Activated CD4-positive, alpha-beta T cell treated with anti-CD3 and anti-CD28 coated beads, Interleukin-2, amount 10 ng/mL, durations not matched to agents 7 days and 5 days (primary cell): ENCODE measurements at regions not wholly inside any gene's neighbourhood (a gene's known extent, or its start where the extent isn't known, plus 50 kb on each side); places are given as distances from the start of the nearest gene placed in this dataset.
"Not testable (repeated sequence)": the region's sequence is repeated elsewhere in the genome, so short reads cannot be mapped to it uniquely, and the experiment has no call there.

Experiments
- CTCF ChIA-PET: fragments of 350-600 bp; sonication (Branson Sonifier 250); formaldehyde crosslinking; loops from one replicate; lab custom pipeline; 2021; ENCODE audit warnings: antibody characterized with exemption; lab: Charles Lee
- POLR2A ChIA-PET: fragments of 350-600 bp; sonication (Branson Sonifier 250); formaldehyde crosslinking; loops from one replicate; lab custom pipeline; 2021; ENCODE audit warnings: antibody characterized with exemption; lab: Charles Lee
- DNase-seq: peaks from one replicate; pipeline ENCODE4 v3.0.0-alpha.2; 2020
- H3K27ac Mint-ChIP-seq: one replicate; pipeline ENCODE4 v1.8.0; 2021; ENCODE audit warnings: mild to moderate bottlenecking, moderate library complexity, mixed read lengths
- H3K27me3 Mint-ChIP-seq: one replicate; pipeline ENCODE4 v1.8.0; 2021; ENCODE audit warnings: mixed read lengths
- H3K36me3 Mint-ChIP-seq: one replicate; pipeline ENCODE4 v1.8.0; 2021; ENCODE audit warnings: low read depth, mixed read lengths
- H3K4me1 Mint-ChIP-seq: one replicate; pipeline ENCODE4 v1.8.0; 2021; ENCODE audit warnings: mixed read lengths
- H3K4me3 Mint-ChIP-seq: one replicate; pipeline ENCODE4 v1.8.0; 2021; ENCODE audit warnings: mild to moderate bottlenecking, moderate library complexity, mixed read lengths
- H3K9me3 Mint-ChIP-seq: one replicate; pipeline ENCODE4 v1.8.0; 2021; ENCODE audit warnings: mixed read lengths

GRCh38 chr16:29145486-29146225 lies 160.8 kb downstream of the LAT start:
- peak overlapping the region; percentile 76 for H3K27ac Mint-ChIP-seq
- H3K27me3 Mint-ChIP-seq, DNase-seq, POLR2A ChIA-PET, CTCF ChIA-PET, H3K9me3 Mint-ChIP-seq, H3K4me3 Mint-ChIP-seq: not testable (repeated sequence)
- H3K4me1 Mint-ChIP-seq = peaks cover 53% of the 10 kb centered on the region
- H3K36me3 Mint-ChIP-seq = peaks cover 39% of the 10 kb centered on the region

GRCh38 chr16:29145086-29145485 lies 160.2 kb downstream of the LAT start:
- peaks cover 34% of the 10 kb centered on the region for H3K36me3 Mint-ChIP-seq
- H3K4me3 Mint-ChIP-seq, POLR2A ChIA-PET, H3K27me3 Mint-ChIP-seq, DNase-seq, CTCF ChIA-PET, H3K9me3 Mint-ChIP-seq: not testable (repeated sequence)
- H3K27ac Mint-ChIP-seq = peak overlapping the region; percentile 76
- peaks cover 48% of the 10 kb centered on the region for H3K4me1 Mint-ChIP-seq

- Mint-ChIP-seq H3K4me1 (peaks cover 43% of the 10 kb centered on the region), H3K36me3 (peaks cover 31% of the 10 kb centered on the region)
- CTCF ChIA-PET, H3K4me3 Mint-ChIP-seq, POLR2A ChIA-PET, H3K27ac Mint-ChIP-seq, DNase-seq, H3K27me3 Mint-ChIP-seq, H3K9me3 Mint-ChIP-seq: not testable (repeated sequence)
These were observed 159.8 kb downstream of the LAT start for GRCh38 chr16:29144669-29145062.

GRCh38 chr16:29143739-29144668 lies 159.2 kb downstream of the LAT start:
- H3K4me1 Mint-ChIP-seq = peaks cover 37% of the 10 kb centered on the region
- H3K36me3 Mint-ChIP-seq = peaks cover 27% of the 10 kb centered on the region
- CTCF ChIA-PET, DNase-seq, H3K9me3 Mint-ChIP-seq, POLR2A ChIA-PET, H3K4me3 Mint-ChIP-seq, H3K27me3 Mint-ChIP-seq: not testable (repeated sequence)
- H3K27ac Mint-ChIP-seq = peak overlapping the region; percentile 13

GRCh38 chr16:29142506-29142905 lies 157.7 kb downstream of the LAT start:
- H3K9me3 Mint-ChIP-seq, POLR2A ChIA-PET, H3K27ac Mint-ChIP-seq, DNase-seq, H3K4me3 Mint-ChIP-seq, H3K27me3 Mint-ChIP-seq: not testable (repeated sequence)
- CTCF ChIA-PET = interaction anchor here (0.6 kb wide), 1 partner anchor 913 kb away, joined by 3 read pairs; no protein-coding TSS in a partner anchor
- peaks cover 29% of the 10 kb centered on the region for H3K4me1 Mint-ChIP-seq
- peaks cover 16% of the 10 kb centered on the region for H3K36me3 Mint-ChIP-seq

GRCh38 chr16:29141586-29142324 lies 156.9 kb downstream of the LAT start:
- Mint-ChIP-seq H3K4me1 (peaks cover 24% of the 10 kb centered on the region), H3K9me3 (no peaks in the 10 kb centered on the region), H3K27me3 (no peaks in the 10 kb centered on the region), H3K36me3 (peaks cover 12% of the 10 kb centered on the region), H3K4me3 (no peak overlapping the region), H3K27ac (no peak overlapping the region)
- no peak for DNase-seq
- ChIA-PET CTCF (interaction anchor here (0.6 kb wide), 1 partner anchor 912 kb away, joined by 3 read pairs; no protein-coding TSS in a partner anchor), POLR2A (no interaction called here)

GRCh38 chr16:29141121-29141520 lies 156.3 kb downstream of the LAT start:
- POLR2A ChIA-PET, H3K36me3 Mint-ChIP-seq, CTCF ChIA-PET, H3K4me3 Mint-ChIP-seq, H3K27me3 Mint-ChIP-seq, DNase-seq, H3K27ac Mint-ChIP-seq, H3K9me3 Mint-ChIP-seq: not testable (repeated sequence)
- H3K4me1 Mint-ChIP-seq = peaks cover 20% of the 10 kb centered on the region

GRCh38 chr16:29139901-29140855 lies 155.3 kb downstream of the LAT start:
- DNase-seq, H3K4me3 Mint-ChIP-seq, H3K36me3 Mint-ChIP-seq, POLR2A ChIA-PET, H3K27me3 Mint-ChIP-seq, H3K9me3 Mint-ChIP-seq: not testable (repeated sequence)
- Mint-ChIP-seq H3K27ac (peak overlapping the region; percentile 54), H3K4me1 (peaks cover 13% of the 10 kb centered on the region)
- CTCF ChIA-PET = interaction anchor here (0.6 kb wide), 2 partner anchors 202 to 915 kb away, joined by 3 to 4 read pairs; no protein-coding TSS in a partner anchor

GRCh38 chr16:29139261-29139802 lies 154.5 kb downstream of the LAT start:
- H3K27ac Mint-ChIP-seq = peak overlapping the region; percentile 54

GRCh38 chr16:29138698-29139097 lies 153.8 kb downstream of the LAT start:
- H3K9me3 Mint-ChIP-seq, H3K27ac Mint-ChIP-seq, CTCF ChIA-PET, H3K36me3 Mint-ChIP-seq, DNase-seq, H3K4me3 Mint-ChIP-seq, POLR2A ChIA-PET, H3K27me3 Mint-ChIP-seq: not testable (repeated sequence)
- peaks cover 15% of the 10 kb centered on the region for H3K4me1 Mint-ChIP-seq

More at GRCh38 chr16:29139261-29139802, 154.5 kb downstream of the LAT start:
- Mint-ChIP-seq H3K27me3 (no peaks in the 10 kb centered on the region), H3K4me1 (peaks cover 15% of the 10 kb centered on the region), H3K4me3 (no peak overlapping the region), H3K36me3 (peaks cover 5% of the 10 kb centered on the region), H3K9me3 (no peaks in the 10 kb centered on the region)
- no peak for DNase-seq
- ChIA-PET POLR2A (no interaction called here), CTCF (interaction anchor here (0.6 kb wide), 2 partner anchors 202 to 915 kb away, joined by 3 to 4 read pairs; no protein-coding TSS in a partner anchor)

GRCh38 chr16:29137894-29138662 lies 153.2 kb downstream of the LAT start:
- CTCF ChIA-PET, DNase-seq, H3K27me3 Mint-ChIP-seq, H3K9me3 Mint-ChIP-seq, H3K36me3 Mint-ChIP-seq, H3K4me3 Mint-ChIP-seq, POLR2A ChIA-PET: not testable (repeated sequence)
- H3K27ac Mint-ChIP-seq = peak overlapping the region; percentile 68
- H3K4me1 Mint-ChIP-seq = peaks cover 15% of the 10 kb centered on the region
